Upper lobe of right lung (tissue), 1 donor: ENCODE measurements at regions not wholly inside any gene's neighbourhood (a gene's known extent, or its start where the extent isn't known, plus 50 kb on each side); places are given as distances from the start of the nearest gene placed in this dataset.
"Not testable (repeated sequence)": the region's sequence is repeated elsewhere in the genome, so short reads cannot be mapped to it uniquely, and the experiment has no call there.

Experiments
- ATAC-seq: fragments of 200-7000 bp; cut with Tn5 transposase; one replicate; pipeline ENCODE4 v1.9.1; 2020; ENCODE audit warnings: mild to moderate bottlenecking, moderate library complexity
- DNase-seq: peaks from one replicate; pipeline ENCODE4 v3.0.0-alpha.2; 2020
- H3K27ac ChIP-seq: fragments of 200-600 bp; one replicate; pipeline ENCODE4 v1.8.0; 2022
- H3K27me3 ChIP-seq: fragments of 200-600 bp; one replicate; pipeline ENCODE4 v1.8.0; 2022; ENCODE audit warnings: mild to moderate bottlenecking
- H3K36me3 ChIP-seq: fragments of 200-600 bp; one replicate; pipeline ENCODE4 v1.8.0; 2022
- H3K4me1 ChIP-seq: fragments of 200-600 bp; one replicate; pipeline ENCODE4 v1.8.0; 2022
- H3K4me3 ChIP-seq: fragments of 200-600 bp; one replicate; pipeline ENCODE4 v1.8.0; 2022; ENCODE audit warnings: mild to moderate bottlenecking
- H3K9me3 ChIP-seq: fragments of 200-600 bp; one replicate; pipeline ENCODE4 v1.8.0; 2022
- intact Hi-C: fragments of 100-400 bp; cut with DNase I; formaldehyde crosslinking; loops from one replicate; pipeline ENCODE4 v1.11.0; 2022
- TF ChIP-seq, protein P1 (sequence below): fragments of 200-600 bp; IDR thresholded peaks from one replicate; pipeline ENCODE4 v1.8.0; 2022; ENCODE audit warnings: antibody characterized with exemption
- donor health status: DM: no; HTN: yes; CAD: no; lungs with severe emphysema.

DNA sequence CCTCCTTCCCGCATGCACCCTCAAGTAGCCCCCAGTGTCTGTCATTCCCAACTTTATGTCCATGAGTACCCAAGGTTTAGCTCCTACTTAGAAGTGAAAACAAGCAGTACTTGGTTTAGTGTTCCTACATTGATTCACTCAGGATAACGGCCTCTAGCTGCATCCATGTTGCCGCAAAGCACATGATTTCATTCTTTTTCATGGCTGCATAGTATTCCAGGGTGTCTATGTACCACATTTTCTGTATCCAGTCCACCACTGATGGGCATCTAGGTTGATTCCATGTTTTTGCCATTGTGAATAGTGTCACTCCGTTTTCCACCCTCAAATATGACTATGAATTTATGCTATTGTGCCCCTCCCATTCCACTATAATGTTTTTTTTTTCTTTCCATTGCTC is 130.5 kb upstream of the MXRA5 start:
- Histone ChIP-seq H3K4me1 (no peaks in the 10 kb centered on the region), H3K27ac (no peak overlapping the region), H3K27me3 (no peaks in the 10 kb centered on the region), H3K9me3 (no peaks in the 10 kb centered on the region), H3K36me3 (no peaks in the 10 kb centered on the region), H3K4me3 (no peak overlapping the region)
- no peak for ATAC-seq
- TF ChIP-seq, protein P1, sequence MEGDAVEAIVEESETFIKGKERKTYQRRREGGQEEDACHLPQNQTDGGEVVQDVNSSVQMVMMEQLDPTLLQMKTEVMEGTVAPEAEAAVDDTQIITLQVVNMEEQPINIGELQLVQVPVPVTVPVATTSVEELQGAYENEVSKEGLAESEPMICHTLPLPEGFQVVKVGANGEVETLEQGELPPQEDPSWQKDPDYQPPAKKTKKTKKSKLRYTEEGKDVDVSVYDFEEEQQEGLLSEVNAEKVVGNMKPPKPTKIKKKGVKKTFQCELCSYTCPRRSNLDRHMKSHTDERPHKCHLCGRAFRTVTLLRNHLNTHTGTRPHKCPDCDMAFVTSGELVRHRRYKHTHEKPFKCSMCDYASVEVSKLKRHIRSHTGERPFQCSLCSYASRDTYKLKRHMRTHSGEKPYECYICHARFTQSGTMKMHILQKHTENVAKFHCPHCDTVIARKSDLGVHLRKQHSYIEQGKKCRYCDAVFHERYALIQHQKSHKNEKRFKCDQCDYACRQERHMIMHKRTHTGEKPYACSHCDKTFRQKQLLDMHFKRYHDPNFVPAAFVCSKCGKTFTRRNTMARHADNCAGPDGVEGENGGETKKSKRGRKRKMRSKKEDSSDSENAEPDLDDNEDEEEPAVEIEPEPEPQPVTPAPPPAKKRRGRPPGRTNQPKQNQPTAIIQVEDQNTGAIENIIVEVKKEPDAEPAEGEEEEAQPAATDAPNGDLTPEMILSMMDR, result no peak
- no peak for DNase-seq
- intact Hi-C loops, result no loop called here

DNA sequence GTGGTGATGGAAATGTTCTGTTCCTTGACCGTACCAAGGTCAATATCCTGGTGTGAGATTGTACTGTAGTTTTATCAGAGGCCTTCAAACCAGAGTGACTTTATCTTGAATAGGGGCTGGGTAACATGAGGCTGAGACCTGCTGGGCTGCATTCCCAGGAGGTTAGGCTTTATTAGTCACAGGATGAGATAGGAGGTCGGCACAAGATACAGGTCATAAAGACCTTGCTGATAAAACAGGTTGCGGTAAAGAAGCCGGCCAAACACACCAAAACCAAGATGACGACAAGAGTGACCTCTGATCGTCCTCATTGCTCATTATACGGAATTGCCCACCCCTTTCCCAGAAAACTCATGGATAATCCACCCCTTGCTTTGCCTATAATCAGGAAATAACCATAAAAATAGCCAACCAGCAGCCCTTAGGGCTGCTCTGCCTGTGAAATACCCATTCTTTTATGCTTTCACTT is 123.8 kb upstream of the MXRA5 start:
- ATAC-seq, intact Hi-C loops, H3K4me1 ChIP-seq, H3K27ac ChIP-seq, H3K9me3 ChIP-seq, H3K36me3 ChIP-seq, H3K27me3 ChIP-seq, H3K4me3 ChIP-seq, DNase-seq: not testable (repeated sequence)

DNA sequence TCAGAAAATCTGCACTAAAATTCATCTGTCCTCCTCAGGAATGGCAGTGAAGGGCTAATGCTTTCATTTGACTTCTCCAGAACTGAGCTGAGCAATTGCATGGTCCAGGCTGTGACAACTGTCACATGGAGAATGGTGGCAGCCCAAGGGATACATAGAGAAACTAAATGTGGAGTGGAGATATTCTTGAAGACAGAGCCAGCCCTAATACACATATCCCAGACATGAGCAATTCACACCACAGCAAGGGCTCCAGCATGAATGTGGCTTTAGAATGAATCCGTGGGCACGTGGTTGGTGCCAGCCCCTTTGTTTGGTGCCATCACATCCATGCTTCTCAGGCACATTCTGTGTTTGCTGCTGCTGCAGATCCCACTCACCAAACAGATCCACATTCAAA is 121.6 kb upstream of the MXRA5 start:
- ATAC-seq (no peak), DNase-seq (no peak)
- intact Hi-C loops, result no loop called here
- no peak overlapping the region for H3K27ac ChIP-seq
- no peaks in the 10 kb centered on the region for H3K36me3 ChIP-seq
- H3K27me3 ChIP-seq, result no peaks in the 10 kb centered on the region
- no peak overlapping the region for H3K4me3 ChIP-seq
- TF ChIP-seq, protein P1, result no peak
- no peaks in the 10 kb centered on the region for H3K9me3 ChIP-seq
- no peaks in the 10 kb centered on the region for H3K4me1 ChIP-seq

GRCh38 chrX:3465017-3465416 is 118.6 kb upstream of the MXRA5 start:
- Histone ChIP-seq H3K27ac (no peak overlapping the region), H3K4me1 (no peaks in the 10 kb centered on the region), H3K27me3 (no peaks in the 10 kb centered on the region), H3K9me3 (no peaks in the 10 kb centered on the region), H3K4me3 (no peak overlapping the region), H3K36me3 (no peaks in the 10 kb centered on the region)
- TF ChIP-seq, protein P1, result no peak
- DNase-seq (no peak), ATAC-seq (no peak)
- intact Hi-C loops, result no loop called here

GRCh38 chrX:3462166-3462508 is 115.7 kb upstream of the MXRA5 start:
- Histone ChIP-seq H3K27me3 (no peaks in the 10 kb centered on the region), H3K36me3 (no peaks in the 10 kb centered on the region), H3K27ac (no peak overlapping the region), H3K4me3 (no peak overlapping the region), H3K4me1 (no peaks in the 10 kb centered on the region), H3K9me3 (no peaks in the 10 kb centered on the region)
- TF ChIP-seq, protein P1, result no peak
- no peak for DNase-seq
- intact Hi-C loops, result no loop called here
- no peak for ATAC-seq

- TF ChIP-seq, protein P1, result no peak
- Histone ChIP-seq H3K27ac (no peak overlapping the region), H3K36me3 (no peaks in the 10 kb centered on the region), H3K27me3 (no peaks in the 10 kb centered on the region), H3K4me1 (no peaks in the 10 kb centered on the region), H3K9me3 (no peaks in the 10 kb centered on the region), H3K4me3 (no peak overlapping the region)
- intact Hi-C loops, result no loop called here
- no peak for ATAC-seq
- DNase-seq, result no peak
Measured at GRCh38 chrX:3461397-3462165, 115.1 kb upstream of the MXRA5 start.
